Bronchial epithelial cell (primary cell): ENCODE measurements at regions not wholly inside any gene's neighbourhood (a gene's known extent, or its start where the extent isn't known, plus 50 kb on each side); places are given as distances from the start of the nearest gene placed in this dataset.

Experiments
- DNase-seq: peaks from one replicate; pipeline ENCODE4 v3.0.0-alpha.2; 2010; ENCODE audit warnings: low read depth
- FAIRE-seq: peaks from 2 replicates; lab custom pipeline; 2011; peaks lifted over from hg19 to GRCh38; lab: Jason Lieb, UNC
- H3K27me3 ChIP-seq: 2 replicates; pipeline ENCODE4 v1.5.1; 2011; ENCODE audit warnings: low read length; ENCODE audit not compliant: control insufficient read depth, insufficient read depth
- H3K36me3 ChIP-seq: 2 replicates; pipeline ENCODE4 v1.5.1; 2011; ENCODE audit warnings: low read length; ENCODE audit not compliant: control insufficient read depth, insufficient read depth
- H3K4me3 ChIP-seq: 2 replicates; pipeline ENCODE4 v1.5.1; 2011; ENCODE audit warnings: mild to moderate bottlenecking, low read depth, low read length, control low read depth
- CTCF ChIP-seq: IDR thresholded peaks from 2 replicates; pipeline ENCODE4 v1.5.1; 2011; ENCODE audit warnings: mild to moderate bottlenecking, moderate library complexity, low read length, control low read depth, inconsistent platforms; ENCODE audit not compliant: insufficient read depth, severe bottlenecking

GRCh38 chr4:134408897-134409296 lies 207.3 kb upstream of the PABPC4L start:
- Histone ChIP-seq H3K4me3 (no peak overlapping the region), H3K27me3 (no peaks in the 10 kb centered on the region), H3K36me3 (no peaks in the 10 kb centered on the region)
- DNase-seq (no peak), FAIRE-seq (no peak)
- TF ChIP-seq CTCF = no peak

GRCh38 chr4:134401798-134402197 lies 200.2 kb upstream of the PABPC4L start:
- TF ChIP-seq CTCF = no peak
- DNase-seq = no peak
- Histone ChIP-seq H3K36me3 (no peaks in the 10 kb centered on the region), H3K27me3 (no peaks in the 10 kb centered on the region), H3K4me3 (no peak overlapping the region)
- FAIRE-seq = no peak

- Histone ChIP-seq H3K4me3 (no peak overlapping the region), H3K27me3 (no peaks in the 10 kb centered on the region), H3K36me3 (no peaks in the 10 kb centered on the region)
- no peak for TF ChIP-seq CTCF
- DNase-seq (no peak), FAIRE-seq (no peak)
Observed at GRCh38 chr4:134393592-134393991, 192.0 kb upstream of the PABPC4L start.

- no peak for TF ChIP-seq CTCF
- no peaks in the 10 kb centered on the region for H3K27me3 ChIP-seq
- no peak for DNase-seq
- no peaks in the 10 kb centered on the region for H3K36me3 ChIP-seq
- H3K4me3 ChIP-seq = no peak overlapping the region
- no peak for FAIRE-seq
Observed at GRCh38 chr4:134390319-134390718, 188.7 kb upstream of the PABPC4L start.

- no peaks in the 10 kb centered on the region for H3K27me3 ChIP-seq
- no peak overlapping the region for H3K4me3 ChIP-seq
- no peak for TF ChIP-seq CTCF
- no peak for DNase-seq
- no peak for FAIRE-seq
- no peaks in the 10 kb centered on the region for H3K36me3 ChIP-seq
Observed at GRCh38 chr4:134388351-134388750, 186.8 kb upstream of the PABPC4L start.

GRCh38 chr4:134382478-134383227 lies 181.1 kb upstream of the PABPC4L start:
- Histone ChIP-seq H3K36me3 (no peaks in the 10 kb centered on the region), H3K27me3 (no peaks in the 10 kb centered on the region), H3K4me3 (no peak overlapping the region)
- DNase-seq = no peak
- TF ChIP-seq CTCF = no peak
- FAIRE-seq = no peak
